ENCODE measurements at regions not wholly inside any gene's neighbourhood (a gene's known extent, or its start where the extent isn't known, plus 50 kb on each side); places are given as distances from the start of the nearest gene placed in this dataset.
"Not testable (repeated sequence)": the region's sequence is repeated elsewhere in the genome, so short reads cannot be mapped to it uniquely, and the experiment has no call there.

- not testable (repeated sequence) for DNase-seq; H3K18ac ChIP-seq (ENCODE audit: low read depth in 1 of 2, low read length in 2 of 2); H3K79me1 ChIP-seq (replicated peaks; ENCODE audit: low read length, poor library complexity, severe bottlenecking); H3K4me3 ChIP-seq (ENCODE audit: insufficient read depth in 1 of 2, low read depth in 1 of 2, low read length in 2 of 2); H3K4me2 ChIP-seq (ENCODE audit: low read length, poor library complexity, severe bottlenecking); H3K9me3 ChIP-seq (ENCODE audit: control insufficient read depth, low read length); H2BK5ac ChIP-seq (ENCODE audit: low read depth, low read length, poor library complexity, severe bottlenecking); H4K8ac ChIP-seq (ENCODE audit: low read length); H3K27ac ChIP-seq (ENCODE audit: low read length, poor library complexity, severe bottlenecking); H4K91ac ChIP-seq (ENCODE audit: low read length); H2AFZ ChIP-seq (ENCODE audit: low read depth, low read length); H3K27me3 ChIP-seq (ENCODE audit: control insufficient read depth in 1 of 2, insufficient read depth in 1 of 2, low read length in 2 of 2); H3K36me3 ChIP-seq (ENCODE audit: control insufficient read depth in 1 of 2, insufficient read depth in 2 of 2, low read depth in 1 of 2, low read length in 2 of 2); H2AK5ac ChIP-seq (ENCODE audit: low read length, severe bottlenecking); H2BK12ac ChIP-seq (ENCODE audit: low read length in 2 of 2); H3K23ac ChIP-seq (ENCODE audit: low read length in 2 of 2); H3K4me1 ChIP-seq (ENCODE audit: control insufficient read depth, insufficient read depth, low read depth, low read length); H2BK15ac ChIP-seq (ENCODE audit: low read depth, poor library complexity, severe bottlenecking); H3K4ac ChIP-seq (ENCODE audit: low read depth in 1 of 2, low read length in 2 of 2); H2BK120ac ChIP-seq (ENCODE audit: low read depth, low read length); H3K14ac ChIP-seq (ENCODE audit: low read length in 2 of 2); H3K9ac ChIP-seq (ENCODE audit: low read length)
- WGBS: 96% methylated on average over 6 of the region's 8 CpGs
Observed at GRCh38 chr13:24622481-24623148, 57.6 kb upstream of the ATP12A start.

- H3K4ac ChIP-seq (ENCODE audit: low read depth in 1 of 2, low read length in 2 of 2): no peak overlapping the region
- DNase-seq: no peak
- no peak overlapping the region for H3K4me2 ChIP-seq (ENCODE audit: low read length, poor library complexity, severe bottlenecking)
- no peak overlapping the region for H3K14ac ChIP-seq (ENCODE audit: low read length in 2 of 2)
- H2BK120ac ChIP-seq (ENCODE audit: low read depth, low read length): no peak overlapping the region
- no peak overlapping the region for H3K4me3 ChIP-seq (ENCODE audit: insufficient read depth in 1 of 2, low read depth in 1 of 2, low read length in 2 of 2)
- H3K79me1 ChIP-seq (replicated peaks; ENCODE audit: low read length, poor library complexity, severe bottlenecking): no peaks in the 10 kb centered on the region
- H2BK5ac ChIP-seq (ENCODE audit: low read depth, low read length, poor library complexity, severe bottlenecking): no peak overlapping the region
- no peak overlapping the region for H2AFZ ChIP-seq (ENCODE audit: low read depth, low read length)
- H2BK15ac ChIP-seq (ENCODE audit: low read depth, poor library complexity, severe bottlenecking): no peak overlapping the region
- no peak overlapping the region for H4K8ac ChIP-seq (ENCODE audit: low read length)
- no peak overlapping the region for H2BK12ac ChIP-seq (ENCODE audit: low read length in 2 of 2)
- no peak overlapping the region for H3K9ac ChIP-seq (ENCODE audit: low read length)
- no peak overlapping the region for H3K27ac ChIP-seq (ENCODE audit: low read length, poor library complexity, severe bottlenecking)
- no peaks in the 10 kb centered on the region for H3K36me3 ChIP-seq (ENCODE audit: control insufficient read depth in 1 of 2, insufficient read depth in 2 of 2, low read depth in 1 of 2, low read length in 2 of 2)
- H2AK5ac ChIP-seq (ENCODE audit: low read length, severe bottlenecking): no peak overlapping the region
- no peak overlapping the region for H3K23ac ChIP-seq (ENCODE audit: low read length in 2 of 2)
- peaks cover 0 to 3% of the 10 kb centered on the region in 2 experiments for H3K27me3 ChIP-seq (ENCODE audit: control insufficient read depth in 1 of 2, insufficient read depth in 1 of 2, low read length in 2 of 2)
- WGBS: 97% methylated on average over 18 of the region's 18 CpGs
- no peak overlapping the region for H4K91ac ChIP-seq (ENCODE audit: low read length)
- H3K4me1 ChIP-seq (ENCODE audit: control insufficient read depth, insufficient read depth, low read depth, low read length): no peaks in the 10 kb centered on the region
- H3K18ac ChIP-seq (ENCODE audit: low read depth in 1 of 2, low read length in 2 of 2): no peak overlapping the region
- H3K9me3 ChIP-seq (ENCODE audit: control insufficient read depth, low read length): no peaks in the 10 kb centered on the region
Observed at GRCh38 chr13:24623149-24623665, 57.0 kb upstream of the ATP12A start.

GRCh38 chr13:24624363-24624762 is 55.8 kb upstream of the ATP12A start:
- Histone ChIP-seq H3K79me1 (replicated peaks; ENCODE audit: low read length, poor library complexity, severe bottlenecking) (no peaks in the 10 kb centered on the region), H3K4me2 (ENCODE audit: low read length, poor library complexity, severe bottlenecking) (no peak overlapping the region), H4K91ac (ENCODE audit: low read length) (peak overlapping the region; percentile 12), H2AFZ (ENCODE audit: low read depth, low read length) (peak overlapping the region; percentile 43), H3K9me3 (ENCODE audit: control insufficient read depth, low read length) (no peaks in the 10 kb centered on the region), H2BK5ac (ENCODE audit: low read depth, low read length, poor library complexity, severe bottlenecking) (no peak overlapping the region), H3K27me3 (ENCODE audit: control insufficient read depth in 1 of 2, insufficient read depth in 1 of 2, low read length in 2 of 2) (no peaks in the 10 kb centered on the region), H2BK12ac (ENCODE audit: low read length in 2 of 2) (peak overlapping the region in 1 of 2 experiments; percentile 91), H2AK5ac (ENCODE audit: low read length, severe bottlenecking) (no peak overlapping the region), H3K36me3 (ENCODE audit: control insufficient read depth in 1 of 2, insufficient read depth in 2 of 2, low read depth in 1 of 2, low read length in 2 of 2) (no peaks in the 10 kb centered on the region), H4K8ac (ENCODE audit: low read length) (no peak overlapping the region), H3K4ac (ENCODE audit: low read depth in 1 of 2, low read length in 2 of 2) (peak overlapping the region in 1 of 2 experiments; percentile 93), H2BK15ac (ENCODE audit: low read depth, poor library complexity, severe bottlenecking) (peak overlapping the region; percentile 4), H3K9ac (ENCODE audit: low read length) (no peak overlapping the region), H3K18ac (ENCODE audit: low read depth in 1 of 2, low read length in 2 of 2) (peak overlapping the region in 1 of 2 experiments; percentile 75), H2BK120ac (ENCODE audit: low read depth, low read length) (peak overlapping the region; percentile 3), H3K27ac (ENCODE audit: low read length, poor library complexity, severe bottlenecking) (no peak overlapping the region), H3K23ac (ENCODE audit: low read length in 2 of 2) (peak overlapping the region in 1 of 2 experiments; percentile 70), H3K14ac (ENCODE audit: low read length in 2 of 2) (no peak overlapping the region), H3K4me1 (ENCODE audit: control insufficient read depth, insufficient read depth, low read depth, low read length) (no peaks in the 10 kb centered on the region), H3K4me3 (ENCODE audit: insufficient read depth in 1 of 2, low read depth in 1 of 2, low read length in 2 of 2) (no peak overlapping the region)
- 95% methylated on average over 12 of the region's 12 CpGs for WGBS
- no peak for DNase-seq

- Histone ChIP-seq H3K36me3 (ENCODE audit: control insufficient read depth in 1 of 2, insufficient read depth in 2 of 2, low read depth in 1 of 2, low read length in 2 of 2) (no peaks in the 10 kb centered on the region), H2BK12ac (ENCODE audit: low read length in 2 of 2) (peak overlapping the region in 1 of 2 experiments; percentile 91), H3K4me3 (ENCODE audit: insufficient read depth in 1 of 2, low read depth in 1 of 2, low read length in 2 of 2) (no peak overlapping the region), H2BK5ac (ENCODE audit: low read depth, low read length, poor library complexity, severe bottlenecking) (no peak overlapping the region), H2BK15ac (ENCODE audit: low read depth, poor library complexity, severe bottlenecking) (peak overlapping the region; percentile 4), H3K18ac (ENCODE audit: low read depth in 1 of 2, low read length in 2 of 2) (peak overlapping the region in 1 of 2 experiments; percentile 75), H3K79me1 (replicated peaks; ENCODE audit: low read length, poor library complexity, severe bottlenecking) (no peaks in the 10 kb centered on the region), H3K27me3 (ENCODE audit: control insufficient read depth in 1 of 2, insufficient read depth in 1 of 2, low read length in 2 of 2) (no peaks in the 10 kb centered on the region), H2BK120ac (ENCODE audit: low read depth, low read length) (peak overlapping the region; percentile 3), H2AK5ac (ENCODE audit: low read length, severe bottlenecking) (no peak overlapping the region), H3K4ac (ENCODE audit: low read depth in 1 of 2, low read length in 2 of 2) (peak overlapping the region in 1 of 2 experiments; percentile 93), H3K9ac (ENCODE audit: low read length) (no peak overlapping the region), H3K27ac (ENCODE audit: low read length, poor library complexity, severe bottlenecking) (no peak overlapping the region), H3K14ac (ENCODE audit: low read length in 2 of 2) (peak overlapping the region in 1 of 2 experiments; percentile 30), H3K9me3 (ENCODE audit: control insufficient read depth, low read length) (no peaks in the 10 kb centered on the region), H4K91ac (ENCODE audit: low read length) (peak overlapping the region; percentile 12), H3K4me1 (ENCODE audit: control insufficient read depth, insufficient read depth, low read depth, low read length) (no peaks in the 10 kb centered on the region), H4K8ac (ENCODE audit: low read length) (peak overlapping the region; percentile 20), H3K4me2 (ENCODE audit: low read length, poor library complexity, severe bottlenecking) (no peak overlapping the region), H3K23ac (ENCODE audit: low read length in 2 of 2) (peak overlapping the region in 1 of 2 experiments; percentile 70), H2AFZ (ENCODE audit: low read depth, low read length) (peak overlapping the region; percentile 43)
- peak; percentile 37 for DNase-seq
- WGBS: 85% methylated on average over 5 of the region's 7 CpGs
Observed at GRCh38 chr13:24624801-24625231, 55.4 kb upstream of the ATP12A start.

All from mesenchymal stem cell (in vitro differentiated cells and primary cell).